ENCODE measurements at regions not wholly inside any gene's neighbourhood (a gene's known extent, or its start where the extent isn't known, plus 50 kb on each side); places are given as distances from the start of the nearest gene placed in this dataset.

- no peak for DNase-seq
Measured at GRCh38 chr2:121002597-121002996, 266.9 kb downstream of the GLI2 start.

DNA sequence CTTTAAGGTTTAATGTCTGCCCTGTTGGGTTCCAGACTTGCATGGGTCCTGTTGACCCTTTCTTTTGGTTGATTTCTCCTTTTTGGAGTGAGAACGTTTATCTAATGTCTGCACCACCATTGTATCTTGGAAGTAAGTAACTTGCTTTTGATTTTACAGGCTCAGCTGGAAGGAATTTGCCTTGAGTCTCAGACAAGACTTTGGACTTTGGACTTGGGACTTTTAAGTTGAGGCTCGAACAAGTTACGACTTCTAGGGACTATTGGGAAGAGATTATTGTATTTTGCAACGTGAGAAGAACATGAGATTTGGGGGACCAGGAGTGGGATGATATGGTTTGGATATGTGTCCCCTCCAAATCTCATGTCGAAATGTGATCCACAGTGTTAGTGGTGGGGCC lies 267.7 kb downstream of the GLI2 start:
- DNase-seq: no peak

DNA sequence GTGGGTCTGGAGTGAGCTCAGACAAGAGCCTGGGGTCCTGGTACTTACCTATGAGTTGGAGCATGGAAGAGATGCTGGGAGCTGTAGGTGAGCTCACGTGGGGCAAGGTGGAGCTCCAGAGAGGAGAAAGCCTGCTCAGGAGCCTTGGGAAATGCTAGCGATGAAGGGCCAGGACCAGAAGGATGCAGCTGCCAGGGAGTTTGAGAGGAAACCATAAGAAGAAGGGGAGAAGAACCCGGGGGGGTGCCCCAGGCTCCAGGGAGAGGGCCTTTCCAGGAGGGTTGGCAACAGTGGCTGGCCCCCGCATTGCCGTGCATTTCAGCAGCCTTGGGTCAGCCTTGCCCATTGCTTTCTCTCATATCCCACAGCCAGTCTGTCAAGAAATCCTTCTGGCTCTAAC lies 268.7 kb downstream of the GLI2 start:
- DNase-seq: no peak

DNA sequence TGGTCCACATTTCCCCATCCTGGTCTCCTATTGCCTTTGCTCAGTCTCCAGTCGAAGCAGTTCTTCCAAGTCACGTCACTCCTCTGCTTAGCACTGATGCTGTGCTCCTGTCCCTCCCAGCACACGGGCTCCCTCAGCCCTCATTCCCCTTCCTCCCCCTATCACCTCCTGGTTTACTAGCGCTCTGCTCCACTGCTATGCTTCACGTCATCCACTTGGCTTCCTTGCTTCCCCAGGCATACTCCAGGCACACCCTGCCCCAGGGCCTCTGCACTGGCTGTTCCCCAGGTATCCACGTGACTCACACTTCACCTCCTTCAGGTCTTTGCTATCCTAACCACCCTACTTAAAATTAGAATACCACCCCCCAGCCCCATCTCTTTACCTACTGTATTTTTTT lies 269.3 kb downstream of the GLI2 start:
- DNase-seq: no peak

DNA sequence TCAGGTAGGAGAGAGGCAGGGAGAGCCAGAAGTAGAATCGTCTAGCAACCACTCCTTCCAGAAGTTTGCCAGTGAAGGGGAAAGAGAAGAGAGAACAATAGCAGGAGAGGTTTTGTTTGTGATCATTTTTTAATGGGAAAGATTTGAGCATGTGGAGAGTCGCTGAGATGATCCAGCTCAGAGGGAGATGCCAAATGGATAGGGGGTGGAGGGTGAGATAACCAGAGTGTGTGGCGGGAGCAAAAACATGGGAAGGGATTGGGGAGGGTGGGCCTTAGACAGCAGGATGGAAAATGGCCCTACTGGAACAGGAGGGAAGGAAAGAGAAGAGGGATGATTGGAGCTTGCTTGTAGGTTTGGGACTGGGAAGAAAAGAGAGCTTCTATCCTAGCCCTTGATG lies 269.8 kb downstream of the GLI2 start:
- DNase-seq: no peak

GRCh38 chr2:121006743-121007489 lies 271.2 kb downstream of the GLI2 start:
- no peak for DNase-seq

GRCh38 chr2:121007490-121007853 lies 271.8 kb downstream of the GLI2 start:
- no peak for DNase-seq

DNA sequence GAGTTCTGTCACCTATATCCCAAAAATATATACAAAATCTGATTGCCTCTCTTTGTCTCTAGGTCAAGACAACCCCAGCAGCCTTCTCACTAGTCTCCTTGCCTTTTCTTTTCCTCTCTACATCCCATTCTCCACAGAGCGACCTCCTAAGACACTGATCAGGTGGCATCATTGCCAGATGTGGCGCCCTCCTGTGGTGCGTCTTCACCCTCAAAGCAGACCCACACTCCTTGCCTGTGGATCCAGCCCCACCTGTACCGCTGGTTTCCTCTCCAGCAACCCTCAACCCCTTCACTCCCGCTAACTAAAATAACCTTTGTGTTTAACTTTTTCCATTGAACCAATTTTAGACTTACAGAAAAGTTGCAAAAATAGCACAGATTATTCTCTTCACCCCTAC lies 273.3 kb downstream of the GLI2 start:
- no peak for DNase-seq

GRCh38 chr2:121010998-121011397 lies 274.0 kb downstream of the TFCP2L1 start:
- no peak for DNase-seq

- no peak for DNase-seq
Measured at GRCh38 chr2:121014876-121015275, 270.1 kb downstream of the TFCP2L1 start.

DNA sequence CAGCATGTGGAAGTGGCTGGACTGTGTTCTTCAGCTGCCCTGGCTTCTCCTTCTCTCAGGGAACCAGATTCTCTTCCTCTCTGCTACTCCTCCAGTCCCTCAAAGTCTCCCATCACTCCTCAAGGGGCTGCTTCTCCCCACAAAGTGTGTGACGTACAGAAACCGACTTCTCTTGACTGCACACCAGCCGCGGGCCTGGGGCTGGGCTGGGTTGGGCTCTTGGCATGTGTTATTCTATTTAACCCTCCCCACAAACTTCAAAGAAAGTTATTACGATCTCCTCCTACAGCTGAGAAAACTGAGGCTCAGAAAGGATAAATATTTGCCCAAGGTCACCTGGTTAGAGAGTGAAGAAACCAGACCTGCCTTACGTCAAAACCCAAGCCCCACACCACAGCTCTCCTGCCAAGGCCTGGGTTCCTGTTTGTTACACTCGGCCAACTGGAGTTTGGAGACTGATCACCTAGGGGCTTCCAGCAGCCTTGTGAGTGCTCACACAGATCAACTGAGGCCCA lies 269.0 kb downstream of the TFCP2L1 start:
- DNase-seq: no peak

DNA sequence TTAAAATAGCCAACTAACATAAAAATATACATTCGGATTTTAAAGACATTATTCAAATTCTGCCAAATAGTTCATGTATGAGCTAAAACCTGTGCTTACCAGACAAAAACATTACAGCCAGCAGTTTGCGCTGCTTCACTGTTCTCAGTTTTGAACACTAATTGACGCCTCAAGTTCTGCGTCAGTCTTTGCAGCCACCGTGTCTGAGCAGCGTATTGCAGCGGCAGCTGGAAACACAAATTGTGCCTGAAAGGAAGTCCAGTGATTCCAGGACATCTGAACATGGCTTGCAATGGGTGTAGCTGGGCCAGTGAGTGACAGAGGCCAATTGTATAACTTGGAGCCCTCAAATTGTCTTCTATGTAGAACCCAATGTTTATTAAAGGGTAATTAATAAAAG lies 267.6 kb downstream of the TFCP2L1 start:
- DNase-seq: no peak

DNA sequence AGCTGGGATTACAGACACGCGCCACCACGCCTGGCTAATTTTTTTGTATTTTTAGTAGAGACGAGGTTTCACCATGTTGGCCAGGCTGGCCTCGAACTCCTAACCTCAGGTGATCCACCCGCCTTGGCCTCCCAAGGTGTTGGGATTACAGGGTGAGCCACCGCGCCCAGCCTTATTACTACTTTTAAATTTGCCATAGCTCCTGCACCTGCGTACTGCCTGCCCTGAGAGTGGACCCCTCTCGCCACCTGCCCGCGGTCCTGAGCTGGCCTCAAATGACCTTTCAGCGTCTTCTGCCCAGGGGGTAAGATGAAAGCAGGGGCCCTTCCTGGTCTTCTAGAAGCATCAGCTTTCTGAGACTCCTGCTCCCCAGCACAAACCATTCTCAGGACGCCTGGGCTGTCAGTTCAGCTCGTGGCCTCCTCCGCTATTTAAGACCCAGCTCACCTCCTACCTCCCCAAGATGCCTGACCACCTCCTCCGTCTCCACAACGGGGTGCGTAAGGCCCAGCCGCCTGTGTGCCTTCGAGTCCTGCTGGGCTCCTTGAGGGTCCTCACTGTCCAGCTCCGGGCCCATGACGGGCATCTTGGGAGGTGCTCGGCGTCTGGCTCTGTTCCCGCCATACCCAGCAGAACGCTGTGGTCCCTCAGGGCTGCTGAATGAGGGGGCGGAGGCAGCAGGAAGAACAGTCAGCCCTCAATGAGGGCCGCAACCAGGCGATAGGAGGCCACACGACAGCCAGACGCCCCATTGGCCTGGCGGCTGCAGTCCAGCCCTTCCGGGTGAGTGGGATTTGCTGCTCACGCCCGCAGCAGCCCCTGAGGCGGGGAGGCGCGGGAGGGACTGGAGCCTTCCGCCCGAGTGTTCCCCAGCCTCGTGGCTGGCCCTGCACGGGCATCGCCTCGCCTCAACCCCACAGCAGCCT lies 266.6 kb downstream of the TFCP2L1 start:
- DNase-seq: no peak

DNA sequence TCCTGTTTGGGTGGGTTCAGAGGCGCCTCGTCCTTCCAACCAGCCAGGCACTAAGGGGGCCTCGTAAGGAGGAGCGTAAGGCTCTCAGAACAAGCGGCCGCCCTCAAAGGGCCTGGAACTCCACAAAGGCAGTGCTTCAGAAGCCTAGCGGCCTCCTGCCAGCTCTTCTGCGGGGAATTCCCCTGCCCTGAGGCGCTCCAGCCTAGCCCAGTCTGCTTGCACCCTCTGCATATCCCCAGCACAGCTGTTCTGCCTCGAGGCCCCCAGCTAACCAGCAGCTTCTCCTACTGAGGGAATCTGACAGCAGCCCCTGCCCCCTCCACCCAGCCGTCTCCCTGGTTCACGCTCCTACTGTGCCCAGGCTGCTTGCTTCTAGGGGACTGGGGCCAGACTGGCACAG lies 265.9 kb downstream of the TFCP2L1 start:
- DNase-seq: peak; percentile 4

- no peak for DNase-seq
Measured at GRCh38 chr2:121019756-121020155, 265.2 kb downstream of the TFCP2L1 start.

- DNase-seq: no peak
Measured at GRCh38 chr2:121021685-121022084, 263.3 kb downstream of the TFCP2L1 start.

DNA sequence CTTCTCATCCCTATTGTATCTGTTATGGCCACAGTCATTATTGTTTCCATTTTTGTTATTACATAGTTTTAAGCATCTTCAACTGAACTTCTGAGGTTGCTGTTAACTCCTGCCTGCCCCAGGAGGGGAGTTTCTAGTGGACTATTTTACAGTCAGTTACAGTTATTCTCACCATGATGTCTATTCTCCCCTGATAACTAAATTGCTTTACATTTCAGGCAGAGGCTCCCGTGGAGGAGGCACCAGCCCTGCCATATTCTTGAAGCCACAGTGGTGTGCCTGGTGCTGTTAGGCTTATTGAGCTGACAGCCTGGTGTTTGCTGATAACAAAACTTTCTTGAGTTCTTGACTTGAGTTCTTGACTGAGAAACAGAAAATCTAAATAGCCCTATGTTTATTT lies 256.4 kb downstream of the TFCP2L1 start:
- DNase-seq: no peak

GRCh38 chr2:121030523-121030922 lies 254.5 kb downstream of the TFCP2L1 start:
- no peak for DNase-seq

GRCh38 chr2:121031568-121032340 lies 253.2 kb downstream of the TFCP2L1 start:
- DNase-seq: no peak

GRCh38 chr2:121033461-121033996 lies 251.5 kb downstream of the TFCP2L1 start:
- DNase-seq: no peak

DNA sequence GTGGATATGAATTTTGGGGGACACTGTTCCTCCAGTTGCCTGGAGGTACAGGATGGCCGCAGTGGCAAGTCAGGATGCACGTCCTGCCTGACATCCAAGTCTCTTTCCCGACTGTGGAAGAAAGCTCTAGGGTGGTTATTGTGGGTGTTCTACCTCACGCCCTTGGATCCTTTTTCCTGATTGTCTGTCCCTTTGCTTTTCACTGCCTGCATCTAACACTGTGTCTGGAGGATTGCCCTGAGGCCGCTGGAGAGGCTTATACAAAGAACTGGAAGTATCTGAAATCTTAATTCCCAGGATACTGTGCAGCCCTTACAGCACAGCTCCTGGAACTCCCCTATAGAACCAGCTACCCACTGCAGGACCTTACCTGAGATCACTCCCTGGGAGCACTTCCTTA lies 250.5 kb downstream of the TFCP2L1 start:
- no peak for DNase-seq

DNA sequence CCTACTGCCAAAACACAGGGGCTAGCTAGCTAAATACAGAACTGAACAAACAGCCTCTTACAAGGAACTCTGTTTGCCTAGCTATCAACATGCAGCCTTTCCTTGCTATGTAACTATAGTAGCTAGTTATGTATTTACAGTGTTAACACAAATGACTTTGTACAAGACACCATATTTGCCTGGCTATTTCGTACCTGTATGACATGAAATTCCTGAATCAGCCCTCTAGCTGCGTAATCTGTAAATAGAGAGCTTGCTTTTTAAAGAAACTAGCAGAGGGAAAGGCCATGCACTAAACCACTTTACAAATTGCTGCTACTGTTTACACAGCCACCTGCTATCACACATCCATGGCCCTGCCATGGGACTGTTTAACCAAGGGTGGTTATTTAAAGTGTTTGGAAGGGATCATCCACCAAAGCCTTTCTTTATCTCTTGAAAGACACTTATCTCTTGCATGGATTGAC lies 248.7 kb downstream of the TFCP2L1 start:
- DNase-seq: no peak

DNA sequence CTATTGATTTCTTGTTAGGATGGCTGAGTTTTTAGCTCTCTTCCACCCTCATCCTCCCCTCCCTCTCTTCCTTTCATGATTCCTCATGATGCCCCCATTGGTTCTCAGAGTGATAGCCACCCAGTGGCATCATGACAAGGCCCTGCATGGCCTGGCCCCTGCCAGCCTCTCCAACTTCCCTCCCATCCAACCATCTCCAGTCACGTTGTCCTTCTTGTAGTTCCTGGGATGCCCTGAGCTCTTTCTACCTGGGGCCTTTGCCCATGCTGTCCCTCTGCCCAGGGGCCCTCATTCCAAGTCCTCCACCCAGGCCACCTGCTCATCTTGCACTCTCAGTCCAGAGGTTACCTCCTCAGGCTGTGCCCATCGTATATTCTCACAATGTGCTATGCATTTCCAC lies 247.5 kb downstream of the TFCP2L1 start:
- no peak for DNase-seq
